ENCODE measurements at regions not wholly inside any gene's neighbourhood (a gene's known extent, or its start where the extent isn't known, plus 50 kb on each side); places are given as distances from the start of the nearest gene placed in this dataset.
A peak's percentile ranks its signal among the peaks of the same experiment; 100 is the strongest.

DNA sequence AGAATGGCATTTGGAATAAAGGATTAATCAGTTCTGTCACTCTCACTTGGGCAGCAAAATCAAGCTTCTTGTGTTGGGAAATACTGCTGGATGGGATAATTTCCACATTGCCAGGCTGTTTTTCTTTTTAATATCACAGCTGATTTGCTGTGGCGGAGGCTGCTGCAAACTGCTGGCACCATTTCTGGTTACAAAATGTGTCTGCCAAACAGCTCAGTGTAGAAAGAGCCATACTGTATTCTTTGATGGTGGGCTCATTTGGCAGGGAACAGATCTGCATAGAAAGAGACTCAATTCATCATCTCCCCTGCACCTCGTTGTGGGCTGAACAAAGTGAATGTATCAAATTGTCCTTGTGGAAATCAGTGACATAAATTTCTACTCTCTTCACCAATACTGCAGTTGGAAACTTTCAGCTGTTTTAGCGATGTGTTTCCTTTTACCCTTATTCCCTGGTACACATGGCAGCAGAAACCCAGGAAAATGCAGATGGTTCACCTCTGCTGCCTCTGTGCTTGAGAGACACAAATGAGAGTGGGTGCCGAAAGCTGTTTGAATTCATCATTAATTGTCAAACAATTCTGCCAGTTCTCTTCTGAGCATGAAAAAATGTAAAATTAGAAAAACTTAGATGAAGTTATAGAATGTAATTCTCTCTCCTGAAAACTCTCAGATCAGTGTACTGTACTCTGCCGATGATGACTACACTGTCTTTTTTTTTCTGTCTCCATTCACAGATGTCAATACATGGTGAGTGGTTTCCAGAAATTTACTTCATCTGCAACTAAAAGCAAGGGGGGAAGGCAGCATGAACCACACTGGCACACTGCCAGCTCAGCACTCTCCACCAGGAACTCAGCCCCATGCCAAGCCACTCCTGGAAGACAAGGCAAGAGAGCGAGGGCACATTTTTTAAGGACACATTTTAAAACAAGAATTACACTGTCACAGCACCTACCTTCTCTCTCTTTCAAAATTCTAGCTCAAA is 75.0 kb downstream of the HMHB1 start (continued):
- TF ChIP-seq ZNF513 (tag by site-specific recombination; IDR thresholded peaks at IDR 0.05) = 0 out of 2 replicates have a peak, but pooled peaks have one; percentile 14
- TF ChIP-seq, protein P1, sequence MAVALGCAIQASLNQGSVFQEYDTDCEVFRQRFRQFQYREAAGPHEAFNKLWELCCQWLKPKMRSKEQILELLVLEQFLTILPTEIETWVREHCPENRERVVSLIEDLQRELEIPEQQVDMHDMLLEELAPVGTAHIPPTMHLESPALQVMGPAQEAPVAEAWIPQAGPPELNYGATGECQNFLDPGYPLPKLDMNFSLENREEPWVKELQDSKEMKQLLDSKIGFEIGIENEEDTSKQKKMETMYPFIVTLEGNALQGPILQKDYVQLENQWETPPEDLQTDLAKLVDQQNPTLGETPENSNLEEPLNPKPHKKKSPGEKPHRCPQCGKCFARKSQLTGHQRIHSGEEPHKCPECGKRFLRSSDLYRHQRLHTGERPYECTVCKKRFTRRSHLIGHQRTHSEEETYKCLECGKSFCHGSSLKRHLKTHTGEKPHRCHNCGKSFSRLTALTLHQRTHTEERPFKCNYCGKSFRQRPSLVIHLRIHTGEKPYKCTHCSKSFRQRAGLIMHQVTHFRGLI (tag by site-specific recombination; IDR thresholded peaks at IDR 0.05) = no peak
- no peak for TF ChIP-seq ZNF274 (IDR thresholded peaks at IDR 0.05; ENCODE audit: low read length)
- no peak for TF ChIP-seq ZNF274 (tag by site-specific recombination; IDR thresholded peaks at IDR 0.05; ENCODE audit: borderline replicate concordance)
- no peak for TF ChIP-seq ZNF350 (tag by site-specific recombination; IDR thresholded peaks at IDR 0.05)
- peak; percentile 80 for TF ChIP-seq ZNF544 (tag by site-specific recombination; IDR thresholded peaks at IDR 0.05)
- TF ChIP-seq, protein P2, sequence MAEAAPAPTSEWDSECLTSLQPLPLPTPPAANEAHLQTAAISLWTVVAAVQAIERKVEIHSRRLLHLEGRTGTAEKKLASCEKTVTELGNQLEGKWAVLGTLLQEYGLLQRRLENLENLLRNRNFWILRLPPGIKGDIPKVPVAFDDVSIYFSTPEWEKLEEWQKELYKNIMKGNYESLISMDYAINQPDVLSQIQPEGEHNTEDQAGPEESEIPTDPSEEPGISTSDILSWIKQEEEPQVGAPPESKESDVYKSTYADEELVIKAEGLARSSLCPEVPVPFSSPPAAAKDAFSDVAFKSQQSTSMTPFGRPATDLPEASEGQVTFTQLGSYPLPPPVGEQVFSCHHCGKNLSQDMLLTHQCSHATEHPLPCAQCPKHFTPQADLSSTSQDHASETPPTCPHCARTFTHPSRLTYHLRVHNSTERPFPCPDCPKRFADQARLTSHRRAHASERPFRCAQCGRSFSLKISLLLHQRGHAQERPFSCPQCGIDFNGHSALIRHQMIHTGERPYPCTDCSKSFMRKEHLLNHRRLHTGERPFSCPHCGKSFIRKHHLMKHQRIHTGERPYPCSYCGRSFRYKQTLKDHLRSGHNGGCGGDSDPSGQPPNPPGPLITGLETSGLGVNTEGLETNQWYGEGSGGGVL (tag by site-specific recombination; IDR thresholded peaks at IDR 0.05) = peak; percentile 54; the same call in 1 of the 2 replicates
- no peak for TF ChIP-seq ZBTB49 (tag by site-specific recombination; IDR thresholded peaks at IDR 0.05; ENCODE audit: low read depth)
- TF ChIP-seq ZBTB20 (tag by site-specific recombination; IDR thresholded peaks at IDR 0.05) = peak; percentile 70
- TF ChIP-seq ZIC2 (tag by site-specific recombination; IDR thresholded peaks at IDR 0.05) = peak; percentile 58

DNA sequence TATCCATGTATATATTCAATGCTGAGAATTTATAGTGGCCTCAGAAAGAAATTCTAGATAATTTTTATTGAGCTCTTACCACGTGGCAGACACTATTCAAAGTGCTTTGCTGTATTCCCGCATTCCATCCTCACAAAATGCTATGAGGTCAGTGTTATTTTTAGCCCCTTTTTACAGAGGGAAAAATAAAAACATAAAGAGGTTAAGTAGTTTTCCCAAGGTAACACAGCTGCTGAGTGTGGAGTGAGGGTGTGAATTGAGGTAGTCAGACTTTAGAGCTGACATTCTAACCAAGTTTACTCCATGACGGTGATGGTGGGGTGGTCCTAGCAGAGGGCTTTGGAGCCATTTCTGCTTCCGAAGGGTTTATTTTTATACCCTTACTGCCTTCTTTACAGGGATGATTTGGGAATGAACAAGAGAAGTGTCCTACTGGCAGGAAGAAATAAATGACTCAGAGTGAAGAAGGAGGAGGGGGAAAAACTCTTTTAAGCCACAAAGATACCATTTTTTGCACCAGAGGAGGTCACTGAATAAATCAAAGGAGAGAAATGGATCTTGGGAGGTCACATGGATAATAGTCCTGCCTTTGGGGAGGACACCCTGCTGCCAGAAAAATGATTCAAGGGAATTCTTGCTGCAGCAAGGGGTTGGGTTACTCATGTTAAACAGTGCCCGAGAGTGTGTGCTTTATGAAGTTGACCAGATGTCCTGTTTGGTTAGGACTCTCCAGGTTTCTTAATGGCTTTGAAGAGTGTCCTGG is 76.1 kb downstream of the HMHB1 start:
- no peak overlapping the region for H3K4me3 ChIP-seq (ENCODE audit: low read depth, low read length)
- peak overlapping the region; percentile 62; the same call in 1 of the 2 replicates for H3K27ac ChIP-seq (ENCODE audit: extremely low read depth, low read depth, low read length)
- no peaks in the 10 kb centered on the region for H3K36me3 ChIP-seq (ENCODE audit: control insufficient read depth in 2 of 2, insufficient read depth in 1 of 2, low read length in 2 of 2)
- ChIA-PET POLR2A (no interaction called here), CTCF (interaction anchor here (0.6 kb wide), 1 partner anchor 144 kb away, joined by 3 read pairs; no protein-coding TSS in a partner anchor)
- H3K9me3 ChIP-seq (ENCODE audit: control insufficient read depth, insufficient read depth, low read depth, low read length) = no peaks in the 10 kb centered on the region
- peaks cover 25% of the 10 kb centered on the region for H3K4me1 ChIP-seq (ENCODE audit: control insufficient read depth, insufficient read depth, low read length)
- TF ChIP-seq OSR2 (tag by site-specific recombination; IDR thresholded peaks at IDR 0.05) = 0 out of 2 replicates have a peak, but pooled peaks have one; percentile 13
- TF ChIP-seq ZNF473 (tag by site-specific recombination; IDR thresholded peaks at IDR 0.05) = no peak
- no peak for TF ChIP-seq RBAK (tag by site-specific recombination; IDR thresholded peaks at IDR 0.05)
- no peak for TF ChIP-seq ZFP3 (tag by site-specific recombination; IDR thresholded peaks at IDR 0.05; ENCODE audit: low read depth)
- no peak for TF ChIP-seq ZNF394 (tag by site-specific recombination; IDR thresholded peaks at IDR 0.05; ENCODE audit: borderline replicate concordance)
- TF ChIP-seq REPIN1 (tag by site-specific recombination; IDR thresholded peaks at IDR 0.05; ENCODE audit: low read depth) = no peak
- TF ChIP-seq, protein P3, sequence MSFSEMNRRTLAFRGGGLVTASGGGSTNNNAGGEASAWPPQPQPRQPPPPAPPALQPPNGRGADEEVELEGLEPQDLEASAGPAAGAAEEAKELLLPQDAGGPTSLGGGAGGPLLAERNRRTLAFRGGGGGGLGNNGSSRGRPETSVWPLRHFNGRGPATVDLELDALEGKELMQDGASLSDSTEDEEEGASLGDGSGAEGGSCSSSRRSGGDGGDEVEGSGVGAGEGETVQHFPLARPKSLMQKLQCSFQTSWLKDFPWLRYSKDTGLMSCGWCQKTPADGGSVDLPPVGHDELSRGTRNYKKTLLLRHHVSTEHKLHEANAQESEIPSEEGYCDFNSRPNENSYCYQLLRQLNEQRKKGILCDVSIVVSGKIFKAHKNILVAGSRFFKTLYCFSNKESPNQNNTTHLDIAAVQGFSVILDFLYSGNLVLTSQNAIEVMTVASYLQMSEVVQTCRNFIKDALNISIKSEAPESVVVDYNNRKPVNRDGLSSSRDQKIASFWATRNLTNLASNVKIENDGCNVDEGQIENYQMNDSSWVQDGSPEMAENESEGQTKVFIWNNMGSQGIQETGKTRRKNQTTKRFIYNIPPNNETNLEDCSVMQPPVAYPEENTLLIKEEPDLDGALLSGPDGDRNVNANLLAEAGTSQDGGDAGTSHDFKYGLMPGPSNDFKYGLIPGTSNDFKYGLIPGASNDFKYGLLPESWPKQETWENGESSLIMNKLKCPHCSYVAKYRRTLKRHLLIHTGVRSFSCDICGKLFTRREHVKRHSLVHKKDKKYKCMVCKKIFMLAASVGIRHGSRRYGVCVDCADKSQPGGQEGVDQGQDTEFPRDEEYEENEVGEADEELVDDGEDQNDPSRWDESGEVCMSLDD (tag by site-specific recombination; IDR thresholded peaks at IDR 0.05) = no peak
- TF ChIP-seq ZFP37 (tag by site-specific recombination; IDR thresholded peaks at IDR 0.05) = no peak
- TF ChIP-seq KLF8 (tag by site-specific recombination; IDR thresholded peaks at IDR 0.05) = no peak
- no peak for TF ChIP-seq ZNF184 (tag by site-specific recombination; IDR thresholded peaks at IDR 0.05)
- TF ChIP-seq ZNF18 (tag by site-specific recombination; IDR thresholded peaks at IDR 0.05) = peak; percentile 88
- 0 out of 2 replicates have a peak, but pooled peaks have one; percentile 5 for TF ChIP-seq ZNF660 (tag by site-specific recombination; IDR thresholded peaks at IDR 0.05)
